ENCODE measurements at regions not wholly inside any gene's neighbourhood (a gene's known extent, or its start where the extent isn't known, plus 50 kb on each side); places are given as distances from the start of the nearest gene placed in this dataset.
"Not testable (repeated sequence)": the region's sequence is repeated elsewhere in the genome, so short reads cannot be mapped to it uniquely, and the experiment has no call there.

DNA sequence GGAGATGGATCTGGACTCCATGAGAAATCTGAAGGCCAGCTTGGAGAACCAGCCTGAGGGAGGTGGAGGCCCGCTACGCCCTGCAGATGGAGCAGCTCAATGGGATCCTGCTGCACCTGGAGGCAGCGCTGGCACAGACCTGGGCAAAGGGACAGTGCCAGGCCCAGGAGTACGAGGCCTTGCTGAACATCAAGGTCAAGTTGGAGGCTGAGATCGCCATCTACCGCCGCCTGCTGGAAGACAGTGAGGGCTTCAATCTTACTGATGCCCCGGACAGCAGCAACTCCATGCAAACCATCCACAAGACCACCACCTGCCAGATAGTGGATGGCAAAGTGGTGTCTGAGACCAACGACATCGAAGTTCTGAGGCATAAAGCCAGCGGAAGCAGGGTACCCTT, 601.5 kb upstream of the ZP4 start:
- no peak for DNase-seq

DNA sequence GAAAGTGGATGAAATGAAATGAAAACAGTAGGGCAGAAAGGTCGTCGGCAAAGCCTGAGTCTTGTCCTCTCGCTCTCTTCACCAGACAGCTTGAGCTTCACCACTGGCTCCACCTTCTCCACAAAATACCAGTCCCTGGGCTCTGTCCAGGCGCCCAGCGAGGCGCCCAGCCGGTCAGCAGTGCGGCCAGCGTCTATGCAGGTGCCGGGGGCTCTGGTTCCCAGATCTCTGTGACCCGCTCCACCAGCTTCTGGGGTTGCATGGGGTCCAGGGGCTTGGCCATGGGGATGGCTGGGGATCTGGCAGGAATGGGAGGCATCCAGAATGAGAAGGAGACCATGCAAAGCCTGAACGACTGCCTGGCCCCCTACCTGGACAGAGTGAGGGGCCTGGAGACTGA, 600.5 kb upstream of the ZP4 start:
- DNase-seq = no peak

DNA sequence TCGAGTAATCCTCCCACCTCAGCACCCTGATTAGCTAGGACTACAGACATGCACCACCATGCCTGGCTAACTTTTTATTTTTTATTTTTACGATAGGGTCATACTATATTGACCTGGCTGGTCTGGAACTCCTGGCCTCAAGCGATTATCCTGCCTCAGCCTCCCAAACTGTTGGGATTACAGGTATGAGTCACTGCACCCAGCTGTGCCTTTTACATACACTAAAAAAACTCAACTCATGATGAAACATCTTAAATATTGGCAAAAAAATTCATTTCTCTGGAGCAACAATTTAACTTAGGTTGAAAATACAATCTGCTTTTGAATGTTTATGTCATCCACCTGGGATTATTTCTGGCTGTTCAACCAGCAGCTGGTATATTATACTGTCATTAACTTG, 598.3 kb upstream of the ZP4 start:
- no peak for DNase-seq

DNA sequence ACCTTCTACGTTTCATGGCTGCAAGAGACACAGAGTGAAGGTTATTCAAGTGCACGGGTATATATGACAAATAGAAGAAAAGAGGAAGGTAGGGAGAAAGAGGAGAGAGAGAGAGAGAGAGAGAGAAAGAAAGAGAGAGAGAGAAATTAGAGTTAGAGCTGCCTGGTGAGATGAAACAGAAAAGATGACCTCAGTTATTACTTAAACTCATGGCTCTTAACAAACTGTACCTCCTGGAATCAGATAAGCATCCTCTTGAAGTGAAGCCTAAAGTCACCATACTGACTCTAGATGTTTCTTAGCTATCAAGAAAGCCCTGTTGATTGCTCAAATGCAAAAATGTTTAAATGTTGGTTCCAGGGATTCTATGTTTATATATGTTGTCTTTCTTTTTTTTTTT, 597.7 kb upstream of the ZP4 start:
- DNase-seq = no peak

DNA sequence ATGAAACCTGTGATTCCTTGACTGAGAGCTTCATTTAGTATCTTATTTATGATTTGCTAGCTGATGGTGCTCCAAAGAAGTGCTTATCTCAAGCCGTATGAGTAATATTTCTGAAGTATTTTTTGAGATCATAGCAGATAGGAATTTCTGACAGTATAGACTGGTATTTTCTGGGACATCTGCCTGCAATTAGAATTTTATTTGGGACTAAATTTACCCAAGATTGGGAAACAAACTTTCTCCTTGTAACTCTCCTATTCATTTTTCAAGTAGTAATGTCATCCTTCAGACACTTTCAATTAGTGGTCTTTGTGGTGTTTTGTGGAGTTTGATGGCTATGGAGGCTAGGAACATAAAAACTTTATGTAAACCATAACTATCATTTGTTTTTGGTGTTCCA, 597.2 kb upstream of the ZP4 start:
- DNase-seq = no peak

DNA sequence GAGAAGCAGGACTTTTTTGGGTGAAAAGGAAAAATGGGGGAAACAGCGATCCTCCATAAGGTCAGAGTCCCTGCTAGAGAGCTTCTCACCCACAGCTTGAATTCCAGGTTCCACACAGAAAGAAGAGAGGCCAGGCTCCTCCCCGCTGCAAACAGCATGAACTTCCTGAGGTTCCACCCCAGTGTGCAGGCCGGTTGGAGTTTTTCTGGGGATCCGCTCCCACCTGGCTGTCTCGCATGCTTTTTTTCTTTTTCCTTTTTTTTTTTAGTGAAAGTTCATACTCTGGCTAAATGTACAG, 595.1 kb upstream of the ZP4 start:
- no peak for DNase-seq

DNA sequence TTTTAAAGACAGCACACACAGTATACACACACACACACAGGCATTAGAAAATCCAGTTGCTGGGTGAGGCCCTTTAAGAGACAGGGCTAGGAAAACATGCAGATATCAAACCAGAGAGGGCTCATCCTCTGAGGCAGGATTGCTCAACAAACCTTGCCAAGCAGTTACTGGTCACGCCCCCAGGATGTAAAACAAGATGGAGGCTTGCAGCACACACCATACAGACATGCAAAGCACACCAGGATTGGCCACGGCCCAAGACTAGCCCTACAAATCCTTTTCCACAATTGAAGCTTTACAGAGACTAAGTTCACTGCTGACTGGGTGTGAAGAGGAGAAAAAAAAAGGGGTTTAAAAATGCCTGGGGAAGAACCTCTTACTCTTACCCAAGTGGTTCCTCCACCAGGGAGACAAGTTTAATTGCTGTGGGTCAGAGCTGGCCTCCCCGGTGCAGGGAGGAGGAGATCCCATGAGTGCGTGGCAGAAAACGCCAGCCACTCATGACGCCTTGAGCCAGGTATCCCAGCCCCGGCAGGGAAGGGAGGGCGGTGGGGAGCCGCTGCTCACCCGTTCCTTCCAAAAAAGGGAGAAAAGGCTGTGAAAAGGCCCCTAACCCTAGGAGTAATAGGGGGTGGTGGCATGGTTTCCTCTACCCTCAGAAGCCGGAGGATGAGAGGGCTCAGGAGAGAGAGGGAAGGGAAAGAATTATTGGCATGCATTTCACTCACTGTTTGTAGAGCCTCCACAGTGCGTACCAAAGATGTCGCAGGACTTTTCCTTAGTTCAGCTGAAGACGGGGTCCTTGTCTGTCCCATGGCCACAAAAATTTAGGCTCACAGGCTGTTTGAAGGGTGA, 594.6 kb upstream of the ZP4 start:
- no peak for DNase-seq

DNA sequence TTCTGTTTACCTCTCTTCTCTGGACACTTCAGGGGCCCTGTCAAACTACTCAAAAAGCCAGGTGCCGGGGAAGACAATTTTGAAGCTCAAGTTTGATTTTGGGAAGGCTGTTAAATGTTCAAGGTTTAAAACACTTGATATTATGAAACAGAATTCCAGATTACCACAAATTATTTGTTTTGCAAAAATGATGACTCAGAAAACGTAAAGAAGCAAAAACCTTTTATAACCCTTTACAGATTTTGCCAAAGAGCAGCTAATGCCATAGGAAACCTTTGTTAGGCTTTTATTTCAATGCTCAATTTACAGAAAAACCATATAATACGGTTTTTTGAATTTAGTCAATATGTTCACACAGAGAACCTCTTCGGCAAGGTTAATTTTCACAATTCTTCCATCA, 593.4 kb upstream of the ZP4 start:
- no peak for DNase-seq

DNA sequence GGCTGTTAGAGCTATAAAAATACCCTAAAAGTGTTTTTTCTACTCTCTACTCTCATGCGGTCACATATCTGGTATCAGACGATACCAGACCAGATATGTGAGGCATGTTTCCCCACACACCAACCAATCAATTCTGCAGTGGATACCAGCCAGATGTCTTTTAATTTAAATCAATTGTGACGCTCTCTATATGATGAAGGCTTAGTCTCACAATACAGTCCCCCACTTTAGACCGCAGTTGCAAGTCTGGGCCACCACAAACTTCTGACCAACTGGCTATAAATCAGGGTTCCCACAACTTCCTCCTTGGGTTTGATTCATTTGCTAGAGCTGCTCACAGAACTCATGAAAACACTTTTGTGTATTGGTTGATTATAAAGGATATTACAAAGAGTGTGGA, 586.1 kb upstream of the ZP4 start:
- no peak for DNase-seq

DNA sequence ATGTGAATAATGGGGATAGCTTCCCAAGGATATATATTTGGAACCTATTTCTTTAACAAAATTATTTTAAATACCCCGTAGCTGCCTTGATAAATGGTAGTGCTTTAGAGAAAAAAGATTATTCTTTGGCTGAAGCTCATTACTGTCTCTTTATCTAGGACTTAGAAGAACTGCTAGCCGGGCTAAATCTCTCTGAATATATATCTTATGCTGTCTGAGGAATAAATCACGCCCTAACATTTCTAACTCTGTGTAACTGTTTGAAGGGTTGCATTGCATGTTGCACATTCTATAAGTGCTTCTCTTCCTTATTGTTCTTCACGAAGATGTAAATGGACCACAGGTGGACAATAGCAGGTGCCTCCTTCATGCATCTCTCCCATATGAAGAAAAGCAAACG, 585.0 kb upstream of the ZP4 start:
- no peak for DNase-seq

DNA sequence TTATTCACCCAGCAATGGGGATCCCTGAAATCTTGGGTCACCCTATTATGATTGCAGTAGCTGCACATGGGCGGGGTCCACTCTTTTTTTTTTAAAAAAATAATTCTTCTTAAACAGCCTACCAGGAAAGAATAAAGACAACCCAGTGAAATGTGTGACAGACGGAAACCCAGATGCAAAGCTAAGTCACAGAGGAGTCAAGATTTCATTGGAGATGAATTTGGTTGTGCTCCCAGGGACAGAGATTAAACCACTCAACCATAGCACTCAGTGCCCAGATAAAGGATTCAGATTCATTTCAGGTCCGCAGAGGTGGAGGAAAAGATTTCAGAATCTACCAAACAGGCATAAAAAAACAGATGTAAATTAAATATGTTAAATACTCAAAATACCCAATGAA, 583.5 kb upstream of the ZP4 start:
- DNase-seq = no peak

DNA sequence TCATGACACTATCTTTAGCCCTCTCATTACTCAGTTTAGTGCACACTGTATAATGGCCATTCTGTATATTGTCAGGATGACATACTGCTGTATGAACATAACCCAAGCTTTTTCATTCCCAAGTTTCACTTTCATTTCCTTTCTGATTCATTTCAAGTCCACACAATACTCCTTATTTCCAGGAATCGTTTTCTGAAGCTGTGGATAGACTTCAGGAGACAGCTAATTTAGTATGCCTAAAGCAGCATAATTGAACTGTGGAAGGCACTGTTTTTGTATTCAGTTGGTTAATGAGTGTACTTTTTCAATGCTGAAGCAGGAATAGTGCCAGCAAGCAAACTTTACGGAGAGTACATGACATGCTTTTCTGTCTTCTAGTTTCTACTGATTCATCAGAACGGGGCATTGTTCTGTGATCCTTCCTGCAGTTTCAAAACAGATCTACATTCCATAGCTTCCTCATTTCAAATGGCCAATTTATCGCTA, 578.5 kb upstream of the ZP4 start:
- DNase-seq = no peak

DNA sequence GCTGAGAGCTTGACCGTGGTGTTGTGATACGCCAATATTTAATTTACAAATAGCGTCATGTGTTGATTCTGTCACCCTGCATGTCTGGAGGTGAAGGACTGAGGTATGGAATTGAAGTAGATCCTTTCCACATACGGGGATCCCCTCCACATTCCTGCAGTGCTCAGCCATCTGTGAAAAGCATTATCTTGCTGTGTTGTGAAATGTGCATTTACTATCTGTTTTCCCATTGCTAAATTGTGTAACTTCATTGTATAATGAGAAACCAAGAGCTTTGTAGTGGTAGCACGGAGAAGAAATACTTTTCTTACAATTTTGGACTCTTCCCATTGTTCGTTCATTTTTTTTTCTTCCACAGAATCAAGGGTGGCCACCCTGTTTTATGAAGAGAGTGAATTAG, 577.3 kb upstream of the ZP4 start:
- no peak for DNase-seq

DNA sequence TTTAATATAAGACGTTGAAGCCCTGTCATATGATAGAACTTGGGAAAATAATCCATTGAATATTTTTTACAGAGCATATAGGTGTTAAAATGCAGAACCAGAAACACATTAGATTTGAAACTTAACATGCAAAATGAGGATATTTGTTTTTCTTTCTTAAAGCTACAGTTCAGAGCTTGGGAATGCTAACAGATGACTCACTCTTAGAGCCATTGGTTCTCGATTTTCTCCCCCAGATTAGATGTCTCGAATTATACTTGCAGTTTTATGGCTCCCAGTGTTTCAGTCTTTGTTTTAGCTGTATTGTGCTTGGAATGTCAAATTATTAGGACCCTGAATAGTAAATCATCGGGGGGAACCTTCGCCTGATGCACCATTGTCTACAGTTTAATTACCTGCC, 575.7 kb upstream of the ZP4 start:
- DNase-seq = no peak

DNA sequence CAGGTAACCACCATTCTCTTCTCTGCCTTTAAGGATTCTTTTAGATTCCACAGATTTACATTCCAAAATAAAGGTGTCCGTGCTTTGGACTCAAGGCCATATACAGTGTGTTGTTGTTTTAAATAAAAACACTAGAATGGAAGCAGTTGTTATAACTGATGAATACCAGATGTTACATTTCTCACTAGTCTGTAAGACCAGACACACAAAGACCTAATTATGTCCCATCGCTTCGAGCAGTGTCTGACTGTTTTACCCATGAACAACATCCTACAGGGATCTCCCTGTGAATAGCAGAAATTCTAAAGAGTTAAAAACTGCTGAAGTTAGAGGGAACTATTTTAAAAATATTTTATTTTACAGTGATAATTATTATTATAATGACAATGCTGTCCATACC, 574.7 kb upstream of the ZP4 start:
- DNase-seq = no peak

DNA sequence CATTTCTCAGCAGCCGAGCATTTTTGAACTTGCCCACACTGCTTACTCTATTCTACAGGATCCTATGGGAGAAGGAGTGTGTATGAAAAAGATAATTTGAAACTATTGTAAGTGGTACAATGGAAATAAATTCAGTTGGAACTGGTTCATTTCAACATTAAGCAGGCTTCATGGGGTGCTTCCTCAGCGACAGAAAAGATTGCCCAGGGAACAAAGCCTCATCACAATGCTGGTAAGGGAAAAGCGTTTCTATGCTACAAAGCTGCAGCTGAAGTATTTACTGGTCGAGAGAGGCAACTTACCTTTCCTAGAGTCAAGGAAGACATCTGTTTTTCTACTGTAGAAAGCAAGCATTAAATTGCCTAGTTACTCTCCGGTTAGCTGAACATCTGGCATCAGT, 568.2 kb upstream of the ZP4 start:
- DNase-seq = no peak

DNA sequence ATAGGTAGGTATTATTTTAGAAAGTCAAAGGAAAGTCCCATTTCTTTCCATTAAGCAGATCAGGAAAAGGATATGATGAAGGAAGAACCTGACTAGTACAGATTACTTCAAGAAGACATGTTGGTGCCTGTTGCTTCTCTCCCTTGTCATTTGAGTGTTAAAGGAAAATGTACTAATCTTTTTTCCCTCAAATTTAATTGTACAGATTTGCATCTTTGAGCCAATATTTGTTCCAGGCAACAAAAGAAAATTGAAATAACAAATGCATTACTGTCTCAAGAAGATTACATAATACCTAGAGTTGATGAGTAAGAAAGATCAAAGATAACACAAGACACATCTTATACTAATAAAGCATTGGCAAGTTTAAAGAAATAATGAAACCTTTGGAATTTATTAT, 566.9 kb upstream of the ZP4 start:
- no peak for DNase-seq

DNA sequence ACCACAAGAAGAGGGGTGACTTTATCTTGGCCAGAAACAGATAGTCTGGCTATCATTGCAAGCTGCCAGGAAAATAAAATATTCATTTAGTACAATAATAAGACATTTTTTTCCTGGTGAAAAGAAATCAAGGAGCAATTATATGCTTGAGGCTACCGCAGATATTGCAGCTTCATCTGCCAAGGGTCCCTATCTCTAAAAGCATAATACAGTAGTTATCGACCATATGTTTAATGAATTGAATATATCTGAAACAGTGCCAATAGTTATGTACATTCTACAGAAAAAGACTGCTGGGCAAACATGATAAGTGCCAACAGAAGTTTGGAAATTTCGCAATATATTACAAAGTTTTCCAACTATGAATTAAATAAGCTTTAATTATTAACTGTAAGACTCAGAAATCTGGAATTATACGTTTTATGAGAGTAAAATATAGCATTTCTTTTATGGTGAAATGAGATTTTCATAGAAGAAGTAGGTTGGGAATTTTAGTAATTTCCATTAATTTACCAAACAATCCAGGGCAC, 561.1 kb upstream of the ZP4 start:
- no peak for DNase-seq

DNA sequence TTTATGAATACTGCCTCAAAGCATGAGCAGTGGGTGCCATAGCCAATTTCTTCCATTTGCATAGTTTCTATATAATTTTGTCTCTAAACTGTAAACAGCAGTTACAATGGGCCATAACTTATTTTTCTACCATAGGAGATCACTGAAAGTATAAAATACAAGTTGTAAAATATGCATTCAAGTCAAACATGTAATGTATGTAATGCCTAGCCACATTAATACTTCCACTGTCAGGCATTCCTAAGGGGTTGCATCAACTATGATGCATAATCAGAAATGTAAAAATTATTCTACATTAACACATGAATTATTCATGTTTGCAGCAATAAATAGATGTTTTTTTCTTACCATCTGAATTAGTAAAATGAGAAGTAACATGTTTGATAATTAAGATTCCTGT, 560.3 kb upstream of the ZP4 start:
- DNase-seq = no peak

DNA sequence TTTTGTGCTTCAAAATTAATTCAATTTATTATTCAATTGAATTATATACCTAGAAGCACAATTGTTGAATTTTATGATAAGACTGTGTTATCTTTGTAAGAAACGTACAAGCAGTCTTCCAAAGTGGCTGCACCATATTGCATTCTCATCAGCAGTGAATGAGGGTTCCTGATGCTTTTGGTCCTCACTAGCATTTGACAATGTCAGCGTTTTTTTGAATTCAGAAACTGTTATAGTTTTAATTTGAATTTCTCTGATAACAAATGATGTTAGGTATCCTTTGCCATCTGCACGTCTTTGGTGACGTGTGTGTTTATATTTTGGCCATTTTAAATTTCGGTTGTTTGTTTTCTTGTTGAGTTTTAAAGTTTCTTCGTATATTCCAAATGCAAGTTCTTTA, 553.0 kb upstream of the ZP4 start:
- no peak for DNase-seq

DNA sequence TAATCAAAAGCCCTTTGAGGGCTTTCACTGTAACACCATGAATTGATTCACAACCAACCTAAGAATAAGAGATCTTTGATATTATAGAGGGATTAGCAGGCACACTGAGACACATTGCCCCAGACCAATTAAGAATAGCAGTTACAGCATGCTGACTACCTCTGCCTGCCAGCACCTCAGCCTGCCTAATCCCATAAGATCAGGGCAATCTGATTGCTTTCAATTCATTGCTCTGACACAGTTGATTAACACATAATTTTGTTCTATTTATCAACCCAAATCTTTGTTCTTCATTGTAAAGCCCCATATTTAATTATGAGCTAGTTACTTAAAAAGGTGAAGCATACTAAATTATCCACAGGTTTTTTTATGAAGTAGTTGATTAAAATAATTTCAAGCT, 548.8 kb upstream of the ZP4 start:
- DNase-seq = no peak

DNA sequence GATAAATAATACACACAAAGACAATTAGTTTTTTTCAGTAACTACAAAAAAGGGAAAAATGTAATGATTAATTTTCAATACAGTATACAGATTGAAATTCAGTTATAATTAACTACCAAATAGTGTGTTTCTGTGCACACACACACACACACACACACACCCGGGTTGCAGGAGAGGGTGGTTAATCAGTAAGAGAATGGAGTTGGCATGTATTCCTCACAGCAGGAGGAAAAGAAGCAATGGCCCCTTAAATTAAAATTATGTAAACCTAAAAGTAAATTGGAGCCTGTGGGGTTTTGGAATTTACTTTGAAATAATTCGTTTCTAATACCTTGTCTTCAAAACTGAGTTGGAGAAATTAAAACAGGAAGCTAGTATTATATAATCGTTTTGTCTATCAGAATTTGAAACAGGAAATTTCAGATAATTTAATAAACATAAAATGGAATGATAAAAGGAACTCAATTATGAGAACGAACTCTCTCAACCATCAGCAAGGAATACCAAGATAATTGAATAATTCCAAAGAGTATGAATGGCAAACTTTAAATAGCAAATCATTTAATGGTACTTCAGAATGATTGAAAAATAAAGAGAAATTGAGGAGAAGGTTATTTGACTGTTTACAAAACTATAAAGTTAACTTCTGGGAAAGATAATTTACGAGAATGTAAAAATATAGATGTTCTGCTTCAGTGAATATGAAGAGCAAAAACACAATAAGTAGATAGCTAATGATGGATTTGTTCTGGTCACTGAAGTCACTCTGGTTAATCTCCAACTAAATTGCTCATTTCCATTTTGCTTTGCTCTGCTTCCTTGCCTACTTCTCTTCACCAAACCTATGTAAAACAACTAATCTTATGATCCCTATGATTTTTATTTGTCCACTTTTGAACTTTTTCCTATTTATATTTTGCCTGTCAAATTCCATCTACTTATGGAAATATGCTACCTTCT, 547.9 kb upstream of the ZP4 start:
- DNase-seq = no peak

DNA sequence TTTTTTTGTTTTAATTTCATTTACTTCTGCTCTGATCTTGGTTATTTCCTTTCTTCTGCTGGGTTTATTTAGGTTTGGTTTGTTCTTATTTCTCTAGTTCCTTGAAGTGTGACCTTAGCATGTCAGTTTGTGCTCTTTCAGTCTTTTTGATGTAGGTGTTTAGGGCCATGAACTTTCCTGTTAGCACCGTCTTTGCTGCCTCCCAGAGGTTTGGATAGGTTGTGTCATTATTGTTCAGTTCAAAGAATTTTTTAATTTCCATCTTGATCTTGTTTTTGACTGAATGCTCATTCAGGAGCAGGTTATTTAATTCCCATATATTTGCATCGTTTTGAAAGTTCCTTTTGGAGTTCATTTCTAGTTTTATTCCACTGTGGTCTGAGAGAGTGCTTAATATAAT, 539.0 kb upstream of the ZP4 start:
- not testable (repeated sequence) for DNase-seq

DNA sequence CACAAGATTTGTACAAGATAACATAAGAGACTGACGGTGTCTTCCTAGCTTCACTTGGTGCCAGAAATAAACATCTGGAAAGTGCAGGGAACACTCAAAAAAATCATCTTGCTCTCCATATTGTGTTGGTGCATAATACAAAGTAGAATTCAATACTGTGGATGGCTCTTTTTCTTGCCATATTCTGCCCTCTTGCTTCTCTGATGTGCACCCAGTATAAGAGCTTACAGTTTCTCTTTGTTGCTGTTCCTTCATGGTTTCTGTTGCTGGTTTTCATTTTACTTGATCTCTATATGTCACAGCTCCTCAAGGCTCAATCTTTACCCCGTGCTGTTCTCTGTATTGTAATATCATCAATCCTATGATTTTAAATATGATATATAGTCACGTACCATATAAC, 528.5 kb upstream of the ZP4 start:
- DNase-seq = no peak

Data from T1000 (cell line).